Astrocyte (in vitro differentiated cells and primary cell): ENCODE measurements at regions not wholly inside any gene's neighbourhood (a gene's known extent, or its start where the extent isn't known, plus 50 kb on each side); places are given as distances from the start of the nearest gene placed in this dataset.

Experiments used
- DNase-seq: peaks from one replicate; pipeline ENCODE4 v3.0.0-alpha.2; 2010; ENCODE audit warnings: low read depth
- FAIRE-seq: peaks from 2 replicates; lab custom pipeline; 2011; peaks lifted over from hg19 to GRCh38; lab: Jason Lieb, UNC
- H2AFZ ChIP-seq: 2 replicates; pipeline ENCODE4 v1.6.0; 2012; ENCODE audit warnings: low read depth, low read length, inconsistent platforms
- H3K27ac ChIP-seq: 2 replicates; pipeline ENCODE4 v1.5.1; 2011; ENCODE audit warnings: low read depth, low read length, inconsistent platforms
- H3K27me3 ChIP-seq: 2 replicates; pipeline ENCODE4 v1.6.0; 2011; ENCODE audit warnings: low read length, inconsistent platforms; ENCODE audit not compliant: insufficient read depth
- H3K36me3 ChIP-seq: 2 replicates; pipeline ENCODE4 v1.5.1; 2011; ENCODE audit warnings: low read length, inconsistent platforms; ENCODE audit not compliant: insufficient read depth
- H3K4me1 ChIP-seq: 2 replicates; pipeline ENCODE4 v1.5.1; 2011; ENCODE audit warnings: low read length, inconsistent platforms; ENCODE audit not compliant: insufficient read depth
- H3K4me2 ChIP-seq: 2 replicates; pipeline ENCODE4 v1.6.0; 2012; ENCODE audit warnings: low read length, inconsistent platforms
- H3K4me3 ChIP-seq: 2 replicates; pipeline ENCODE4 v1.5.1; 2011; ENCODE audit warnings: low read depth, mild to moderate bottlenecking, low read length, inconsistent platforms; ENCODE audit not compliant: insufficient read depth
- H3K79me2 ChIP-seq: 2 replicates; pipeline ENCODE4 v1.6.0; 2012; ENCODE audit warnings: mild to moderate bottlenecking, low read length, inconsistent platforms; ENCODE audit not compliant: insufficient read depth
- H3K9ac ChIP-seq: 2 replicates; pipeline ENCODE4 v1.6.0; 2012; ENCODE audit warnings: mild to moderate bottlenecking, low read length, inconsistent platforms
- H3K9me3 ChIP-seq: 2 replicates; pipeline ENCODE4 v1.5.1; 2012; ENCODE audit warnings: low read depth, mild to moderate bottlenecking, low read length, inconsistent platforms; ENCODE audit not compliant: insufficient read depth
- H4K20me1 ChIP-seq: 2 replicates; pipeline ENCODE4 v1.6.0; 2012; ENCODE audit warnings: low read length, inconsistent platforms; ENCODE audit not compliant: insufficient read depth
- H3K27ac Mint-ChIP-seq: one replicate; pipeline ENCODE4 v1.8.0; 2021; ENCODE audit warnings: mild to moderate bottlenecking, mixed read lengths; ENCODE audit not compliant: unreplicated experiment
- H3K27me3 Mint-ChIP-seq: one replicate; pipeline ENCODE4 v1.8.0; 2021; ENCODE audit warnings: low read depth, mixed read lengths; ENCODE audit not compliant: unreplicated experiment
- H3K36me3 Mint-ChIP-seq: one replicate; pipeline ENCODE4 v1.8.0; 2021; ENCODE audit warnings: low read depth, mixed read lengths; ENCODE audit not compliant: unreplicated experiment
- H3K4me1 Mint-ChIP-seq: one replicate; pipeline ENCODE4 v1.8.0; 2021; ENCODE audit warnings: low read depth, mixed read lengths; ENCODE audit not compliant: unreplicated experiment
- H3K4me3 Mint-ChIP-seq: one replicate; pipeline ENCODE4 v1.8.0; 2021; ENCODE audit warnings: mild to moderate bottlenecking, moderate library complexity, mixed read lengths; ENCODE audit not compliant: unreplicated experiment
- H3K9me3 Mint-ChIP-seq: one replicate; pipeline ENCODE4 v1.8.0; 2021; ENCODE audit warnings: mild to moderate bottlenecking, mixed read lengths; ENCODE audit not compliant: unreplicated experiment
- CTCF ChIP-seq: IDR thresholded peaks from 2 replicates; pipeline ENCODE4 v1.5.1; 2011; ENCODE audit warnings: low read depth, mild to moderate bottlenecking, inconsistent platforms, low read length, moderate library complexity; ENCODE audit not compliant: insufficient read depth
- EZH2 ChIP-seq: IDR thresholded peaks from 2 replicates; pipeline ENCODE4 v1.6.1; 2012; ENCODE audit warnings: mild to moderate bottlenecking, low read length, inconsistent platforms; ENCODE audit not compliant: insufficient read depth

DNA sequence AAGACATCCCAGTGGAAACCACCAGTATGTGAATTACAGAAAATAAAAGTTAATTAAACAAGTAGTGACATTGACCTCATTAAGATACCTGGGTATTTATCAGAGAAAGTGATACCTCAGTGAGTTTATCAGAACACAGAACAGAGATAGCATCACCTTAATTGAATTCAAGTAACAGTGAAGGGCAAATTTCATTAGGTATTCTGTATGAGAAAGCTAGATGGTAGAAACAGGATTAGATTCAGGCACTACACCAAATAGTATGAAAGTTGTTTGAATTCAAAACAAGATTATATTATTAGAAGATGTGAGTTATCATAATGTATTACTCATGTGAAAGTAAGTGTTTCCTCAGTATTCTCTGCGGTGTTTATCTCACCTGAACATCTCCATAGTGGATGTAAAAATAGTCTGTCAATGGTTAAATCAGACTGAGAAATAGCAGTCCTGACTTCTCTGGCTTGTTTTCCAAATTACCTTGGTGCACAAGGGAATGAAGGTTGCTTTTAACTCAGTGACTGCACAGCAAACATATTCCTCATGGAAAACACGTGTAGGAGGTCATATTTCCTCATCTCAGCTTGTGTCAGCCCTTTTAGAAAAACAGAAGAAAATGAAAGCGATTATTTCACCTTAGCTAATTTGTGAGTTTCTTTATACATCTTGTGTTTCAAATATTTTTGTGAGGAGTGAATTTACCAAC, 79.9 kb upstream of the PCDH18 start:
- H3K4me3 Mint-ChIP-seq, result no peak overlapping the region
- H3K9me3 ChIP-seq, result no peaks in the 10 kb centered on the region
- H3K4me1 Mint-ChIP-seq, result peaks cover 4% of the 10 kb centered on the region
- no peak overlapping the region for H3K27ac Mint-ChIP-seq
- no peaks in the 10 kb centered on the region for H3K27me3 ChIP-seq
- H3K4me2 ChIP-seq, result no peak overlapping the region
- no peak overlapping the region for H3K27ac ChIP-seq
- no peaks in the 10 kb centered on the region for H3K4me1 ChIP-seq
- DNase-seq (no peak), FAIRE-seq (no peak)
- H4K20me1 ChIP-seq, result no peaks in the 10 kb centered on the region
- H2AFZ ChIP-seq, result no peak overlapping the region
- H3K4me3 ChIP-seq, result no peak overlapping the region
- H3K36me3 Mint-ChIP-seq, result no peaks in the 10 kb centered on the region
- TF ChIP-seq EZH2, result no peak
- H3K79me2 ChIP-seq, result no peaks in the 10 kb centered on the region
- H3K9ac ChIP-seq, result no peak overlapping the region
- H3K9me3 Mint-ChIP-seq, result no peaks in the 10 kb centered on the region
- H3K36me3 ChIP-seq, result no peaks in the 10 kb centered on the region
- no peaks in the 10 kb centered on the region for H3K27me3 Mint-ChIP-seq

DNA sequence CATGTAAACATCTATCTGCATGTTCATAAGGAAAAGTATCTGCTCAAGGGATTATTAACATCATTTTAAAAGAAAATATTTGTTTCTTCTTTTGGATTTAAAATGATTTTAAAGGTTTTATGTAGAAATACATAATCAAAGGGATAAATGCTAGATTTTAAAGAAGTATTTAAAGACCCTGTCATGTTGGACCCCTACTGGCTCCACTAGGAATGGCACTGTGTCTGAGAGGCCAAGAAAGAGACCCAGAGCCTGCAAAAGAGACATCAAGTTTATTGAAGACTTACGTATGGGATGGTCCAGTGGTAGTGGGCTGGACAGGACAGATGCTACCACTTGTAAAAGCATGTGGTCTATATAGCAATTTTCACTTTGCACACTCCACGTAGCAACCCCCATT, 78.7 kb upstream of the PCDH18 start:
- Histone ChIP-seq H3K9ac (no peak overlapping the region), H3K79me2 (no peaks in the 10 kb centered on the region), H3K4me3 (no peak overlapping the region), H4K20me1 (no peaks in the 10 kb centered on the region), H3K9me3 (no peaks in the 10 kb centered on the region), H3K4me1 (no peaks in the 10 kb centered on the region), H3K4me2 (no peak overlapping the region), H3K27ac (no peak overlapping the region), H3K36me3 (no peaks in the 10 kb centered on the region), H2AFZ (no peak overlapping the region), H3K27me3 (no peaks in the 10 kb centered on the region)
- Mint-ChIP-seq H3K4me3 (no peak overlapping the region), H3K27me3 (no peaks in the 10 kb centered on the region), H3K9me3 (no peaks in the 10 kb centered on the region), H3K27ac (no peak overlapping the region), H3K36me3 (no peaks in the 10 kb centered on the region), H3K4me1 (peaks cover 4% of the 10 kb centered on the region)
- FAIRE-seq, result peak; percentile 26
- DNase-seq, result no peak
- TF ChIP-seq EZH2 (no peak), CTCF (peak; percentile 41)

GRCh38 chr4:137609718-137610430, 77.6 kb upstream of the PCDH18 start:
- H3K36me3 ChIP-seq, result no peaks in the 10 kb centered on the region
- Mint-ChIP-seq H3K9me3 (no peaks in the 10 kb centered on the region), H3K36me3 (no peaks in the 10 kb centered on the region), H3K4me3 (no peak overlapping the region), H3K27ac (no peak overlapping the region), H3K4me1 (peaks cover 4% of the 10 kb centered on the region), H3K27me3 (no peaks in the 10 kb centered on the region)
- H4K20me1 ChIP-seq, result no peaks in the 10 kb centered on the region
- no peaks in the 10 kb centered on the region for H3K27me3 ChIP-seq
- no peak overlapping the region for H3K27ac ChIP-seq
- peak overlapping the region; percentile 11 for H3K4me2 ChIP-seq
- H3K4me3 ChIP-seq, result no peak overlapping the region
- no peaks in the 10 kb centered on the region for H3K4me1 ChIP-seq
- FAIRE-seq (peak; percentile 47), DNase-seq (peak; percentile 29)
- no peak overlapping the region for H3K9ac ChIP-seq
- no peak for TF ChIP-seq CTCF
- no peak for TF ChIP-seq EZH2
- no peaks in the 10 kb centered on the region for H3K79me2 ChIP-seq
- H3K9me3 ChIP-seq, result no peaks in the 10 kb centered on the region
- H2AFZ ChIP-seq, result no peak overlapping the region
